WI38 (cell line): ENCODE measurements at regions not wholly inside any gene's neighbourhood (a gene's known extent, or its start where the extent isn't known, plus 50 kb on each side); places are given as distances from the start of the nearest gene placed in this dataset.

Experiments used
- H3K4me3 ChIP-seq: 2 replicates; pipeline ENCODE4 v1.5.1; 2011; ENCODE audit warnings: low read depth, mild to moderate bottlenecking, control low read depth, low read length
- CTCF ChIP-seq: IDR thresholded peaks from 2 replicates; pipeline ENCODE4 v1.5.1; 2012; ENCODE audit warnings: low read depth, mild to moderate bottlenecking, control low read depth, low read length

GRCh38 chr2:195369218-195369587 is 287.8 kb upstream of the SLC39A10 start:
- TF ChIP-seq CTCF = no peak
- H3K4me3 ChIP-seq = no peak overlapping the region

GRCh38 chr2:195368249-195369217 is 288.5 kb upstream of the SLC39A10 start:
- no peak overlapping the region for H3K4me3 ChIP-seq
- no peak for TF ChIP-seq CTCF

- no peak for TF ChIP-seq CTCF
- H3K4me3 ChIP-seq = no peak overlapping the region
Observed at GRCh38 chr2:195367809-195368208, 289.2 kb upstream of the SLC39A10 start.

- no peak for TF ChIP-seq CTCF
- H3K4me3 ChIP-seq = no peak overlapping the region
Observed at GRCh38 chr2:195364015-195364965, 292.7 kb upstream of the SLC39A10 start.

GRCh38 chr2:195363496-195363895 is 293.5 kb upstream of the SLC39A10 start:
- no peak overlapping the region for H3K4me3 ChIP-seq
- no peak for TF ChIP-seq CTCF

- H3K4me3 ChIP-seq = no peak overlapping the region
- TF ChIP-seq CTCF = no peak
Observed at GRCh38 chr2:195360242-195360641, 296.8 kb upstream of the SLC39A10 start.
